ENCODE measurements at regions not wholly inside any gene's neighbourhood (a gene's known extent, or its start where the extent isn't known, plus 50 kb on each side); places are given as distances from the start of the nearest gene placed in this dataset.

DNA sequence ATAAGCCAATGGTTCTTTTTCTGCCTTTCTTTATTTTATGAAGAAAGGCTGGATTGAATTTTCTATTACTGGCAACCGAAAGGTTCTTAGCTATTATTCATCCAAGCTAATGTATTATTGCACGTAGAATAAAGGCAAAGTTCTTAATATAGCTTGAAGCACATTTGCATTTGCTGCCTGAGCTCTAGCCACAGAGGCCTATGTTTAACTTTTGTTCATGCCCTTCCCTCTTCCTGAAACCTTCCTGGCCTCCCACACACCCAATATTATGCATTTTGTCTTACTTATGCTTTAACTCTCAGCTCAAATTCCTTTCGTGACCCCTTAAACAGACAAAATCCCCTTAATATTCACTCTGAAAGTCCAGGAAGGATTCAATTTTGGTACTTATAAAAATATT, 71.0 kb upstream of the ZNF280D start:
- H3K4me2 ChIP-seq (ENCODE audit: insufficient read depth in 1 of 2, low read depth in 2 of 2, low read length in 2 of 2): no peak overlapping the region
- no peak overlapping the region for H2AFZ ChIP-seq (ENCODE audit: low read length)
- POLR2A ChIA-PET (ENCODE audit: partially characterized antibody): no interaction called here
- no peak for TF ChIP-seq EGR1 (IDR thresholded peaks at IDR 0.05; ENCODE audit: borderline replicate concordance, low read depth, low read length)
- no peak for TF ChIP-seq ZNF274 (IDR thresholded peaks at IDR 0.05; ENCODE audit: borderline replicate concordance, extremely low read depth, low read length)
- TF ChIP-seq, protein P1, sequence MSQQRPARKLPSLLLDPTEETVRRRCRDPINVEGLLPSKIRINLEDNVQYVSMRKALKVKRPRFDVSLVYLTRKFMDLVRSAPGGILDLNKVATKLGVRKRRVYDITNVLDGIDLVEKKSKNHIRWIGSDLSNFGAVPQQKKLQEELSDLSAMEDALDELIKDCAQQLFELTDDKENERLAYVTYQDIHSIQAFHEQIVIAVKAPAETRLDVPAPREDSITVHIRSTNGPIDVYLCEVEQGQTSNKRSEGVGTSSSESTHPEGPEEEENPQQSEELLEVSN (IDR thresholded peaks at IDR 0.05): no peak
- TF ChIP-seq SRF (IDR thresholded peaks at IDR 0.05; ENCODE audit: low read depth, low read length): no peak
- TF ChIP-seq BCL11A (IDR thresholded peaks at IDR 0.05; ENCODE audit: low read depth in 2 of 2, low read length in 2 of 2): no peak
- no peak for TF ChIP-seq TAF1 (IDR thresholded peaks at IDR 0.05; ENCODE audit: low read depth, low read length)
- TF ChIP-seq RNF2 (IDR thresholded peaks at IDR 0.05; ENCODE audit: borderline replicate concordance, low read depth, low read length, missing control alignments, poor library complexity, severe bottlenecking): no peak
- TF ChIP-seq CTBP2 (IDR thresholded peaks at IDR 0.05; ENCODE audit: borderline replicate concordance, insufficient read depth, insufficient read length, low read length): no peak
- TF ChIP-seq YY1 (IDR thresholded peaks at IDR 0.05; ENCODE audit: low read depth, low read length): no peak
- no peak for TF ChIP-seq EZH2 (IDR thresholded peaks at IDR 0.05; ENCODE audit: low read depth, low read length, severe bottlenecking)
- TF ChIP-seq, protein P2, sequence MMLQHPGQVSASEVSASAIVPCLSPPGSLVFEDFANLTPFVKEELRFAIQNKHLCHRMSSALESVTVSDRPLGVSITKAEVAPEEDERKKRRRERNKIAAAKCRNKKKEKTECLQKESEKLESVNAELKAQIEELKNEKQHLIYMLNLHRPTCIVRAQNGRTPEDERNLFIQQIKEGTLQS (IDR thresholded peaks at IDR 0.05; ENCODE audit: insufficient read depth, low read depth, low read length): no peak
- TF ChIP-seq SIRT6 (IDR thresholded peaks at IDR 0.05; ENCODE audit: low read length): no peak
- TF ChIP-seq JUN (IDR thresholded peaks at IDR 0.05; ENCODE audit: low read depth, low read length): no peak
- TF ChIP-seq PHF8 (conservative IDR thresholded peaks at IDR 0.05; ENCODE audit: low read depth, low read length): no peak

More for the DNA sequence above, 71.0 kb upstream of the ZNF280D start:
- no peak overlapping the region for H3K56ac ChIP-seq (replicated peaks; ENCODE audit: insufficient read length, low read depth, low read length)
- H2BK5ac ChIP-seq (ENCODE audit: low read depth, low read length): no peak overlapping the region
- no peak overlapping the region for H3K9ac ChIP-seq (replicated peaks in 1 of 4; ENCODE audit: extremely low read depth in 1 of 4, low read depth in 3 of 4, low read length in 3 of 4)
- H3K14ac ChIP-seq (ENCODE audit: insufficient read length): no peak overlapping the region
- no peak overlapping the region for H3K4ac ChIP-seq (replicated peaks; ENCODE audit: insufficient read length, low read depth, low read length)
- no peak overlapping the region for H2BK12ac ChIP-seq (ENCODE audit: low read depth, low read length)
- H4K20me1 ChIP-seq (replicated peaks in 1 of 2; ENCODE audit: control insufficient read depth in 1 of 2, insufficient read depth in 2 of 2, low read length in 2 of 2): no peaks in the 10 kb centered on the region
- no peaks in the 10 kb centered on the region for H3K36me3 ChIP-seq (ENCODE audit: control insufficient read depth in 2 of 4, insufficient read depth in 4 of 4, low read length in 3 of 4)
- no peaks in the 10 kb centered on the region for H3K4me1 ChIP-seq (replicated peaks in 1 of 4; ENCODE audit: control insufficient read depth in 3 of 4, insufficient read depth in 4 of 4, low read length in 3 of 4)
- CTCF ChIA-PET (ENCODE audit: partially characterized antibody): interaction anchor here (1.0 kb wide), 1 partner anchor 12 kb away, joined by 5 read pairs; no protein-coding TSS in a partner anchor
- FAIRE-seq: no peak
- 91% methylated on average over 3 of the region's 3 CpGs; no CpG with 5 or more reads in 1 of the 2 experiments for WGBS, 2 experiments (ENCODE audit: extremely low coverage in 1 of 2, insufficient coverage in 1 of 2, insufficient read length in 1 of 2, insufficient replicate concordance in 2 of 2, low coverage in 1 of 2, low lambda C conversion rate in 2 of 2, missing lambda C conversion rate in 1 of 2)
- no peak overlapping the region for H2BK120ac ChIP-seq (replicated peaks; ENCODE audit: low read depth, low read length)
- DNase-seq (ENCODE audit: low read depth in 1 of 2, low spot score in 2 of 2): no peak
- H3K27ac ChIP-seq (ENCODE audit: low read depth, low read length): no peak overlapping the region
- H4K8ac ChIP-seq (ENCODE audit: extremely low read depth, insufficient read depth, low read length): no peak overlapping the region
- H3K79me1 ChIP-seq (ENCODE audit: low read depth, low read length): no peaks in the 10 kb centered on the region
- no peak overlapping the region for H2BK20ac ChIP-seq (ENCODE audit: low read length)
- H3K18ac ChIP-seq (ENCODE audit: extremely low read depth, low read length): no peak overlapping the region
- H3K79me2 ChIP-seq (ENCODE audit: control insufficient read depth in 1 of 2, insufficient read depth in 2 of 2, low read length in 2 of 2): no peaks in the 10 kb centered on the region
- H2AK5ac ChIP-seq (ENCODE audit: low read depth, low read length): no peak overlapping the region
- H3K23ac ChIP-seq (ENCODE audit: insufficient read length): no peak overlapping the region
- H4K91ac ChIP-seq (replicated peaks; ENCODE audit: insufficient read length, low read length): no peak overlapping the region
- no peak overlapping the region for H3K4me3 ChIP-seq (ENCODE audit: extremely low read depth in 1 of 4, insufficient read depth in 2 of 4, low read depth in 3 of 4, low read length in 4 of 4)
- H4K5ac ChIP-seq (ENCODE audit: insufficient read length, low read depth, low read length): no peak overlapping the region
- peaks cover 6% of the 10 kb centered on the region in 2 experiments; a peak in 2 of 4 replicates for H3K9me3 ChIP-seq (ENCODE audit: insufficient read depth in 2 of 2, low read depth in 1 of 2, low read length in 1 of 2)
- H3K27me3 ChIP-seq (replicated peaks in 1 of 4; ENCODE audit: control insufficient read depth in 3 of 4, extremely low read depth in 1 of 4, insufficient read depth in 3 of 4, low read length in 3 of 4): no peaks in the 10 kb centered on the region
- H3K23me2 ChIP-seq (ENCODE audit: low read depth, low read length): no peaks in the 10 kb centered on the region
- no peak overlapping the region for H2BK15ac ChIP-seq (ENCODE audit: low read length)
